HG02610 (cell line): ENCODE measurements at regions not wholly inside any gene's neighbourhood (a gene's known extent, or its start where the extent isn't known, plus 50 kb on each side); places are given as distances from the start of the nearest gene placed in this dataset.

Experiments
- ATAC-seq: cut with Tn5 transposase; IDR thresholded peaks from one replicate; pipeline ENCODE4 v1.9.1; 2021; ENCODE audit warnings: mild to moderate bottlenecking, moderate library complexity; ENCODE audit not compliant: unreplicated experiment

DNA sequence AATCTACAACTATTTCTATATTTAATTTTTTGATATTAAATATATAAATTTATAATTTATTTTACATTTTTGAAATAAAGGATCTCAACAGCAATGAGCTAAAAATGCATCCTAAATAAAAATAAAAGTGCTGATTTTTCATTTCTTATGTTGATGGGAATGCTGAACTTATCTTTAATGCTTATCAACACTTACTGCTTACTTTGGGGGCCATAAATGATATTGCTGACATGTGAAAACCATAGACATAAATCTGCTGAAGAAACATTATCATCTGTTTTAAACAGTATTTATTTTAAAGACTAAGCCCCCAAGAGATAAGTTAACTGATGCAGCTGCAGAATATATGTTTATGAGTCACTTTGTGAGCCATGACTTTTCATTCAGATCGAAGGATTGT, 594.1 kb upstream of the PKN2 start:
- no peak for ATAC-seq

DNA sequence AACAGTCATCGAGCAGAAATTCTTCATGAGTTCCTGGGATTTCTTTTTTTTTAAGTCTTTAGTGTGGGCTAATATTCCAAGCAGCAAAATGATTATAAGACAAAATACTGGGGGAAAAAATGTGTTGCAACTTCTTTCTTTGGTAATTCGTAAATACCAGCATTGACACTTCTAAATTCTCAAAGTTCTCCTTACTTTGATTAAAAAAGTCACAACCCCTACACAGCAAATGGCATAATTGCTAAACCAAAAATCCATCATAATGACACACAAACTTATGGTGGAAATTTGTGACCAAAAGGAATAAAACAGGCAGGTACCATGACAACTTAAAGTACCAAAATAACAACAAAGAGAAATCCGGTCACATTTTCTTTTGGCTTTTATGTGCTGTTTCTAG, 585.2 kb upstream of the PKN2 start:
- no peak for ATAC-seq

DNA sequence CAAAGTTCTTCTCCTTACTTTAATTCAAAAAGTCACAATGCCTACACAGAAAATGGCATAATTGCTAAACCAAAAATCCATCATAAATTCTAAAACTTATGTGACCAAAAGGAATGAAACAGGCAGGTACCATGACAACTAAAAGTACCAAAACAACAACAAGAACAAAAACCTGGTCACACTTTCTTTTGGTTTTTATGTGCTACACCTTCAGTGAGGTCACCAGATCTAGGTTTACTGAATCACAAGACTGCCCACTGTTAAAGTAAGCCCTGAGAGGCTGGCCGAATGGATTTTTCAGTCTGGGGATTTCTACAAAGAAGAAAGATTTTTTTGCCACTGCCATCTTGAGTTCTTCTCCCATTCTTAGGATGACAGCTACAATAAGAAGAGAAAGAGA, 583.0 kb upstream of the PKN2 start:
- no peak for ATAC-seq

DNA sequence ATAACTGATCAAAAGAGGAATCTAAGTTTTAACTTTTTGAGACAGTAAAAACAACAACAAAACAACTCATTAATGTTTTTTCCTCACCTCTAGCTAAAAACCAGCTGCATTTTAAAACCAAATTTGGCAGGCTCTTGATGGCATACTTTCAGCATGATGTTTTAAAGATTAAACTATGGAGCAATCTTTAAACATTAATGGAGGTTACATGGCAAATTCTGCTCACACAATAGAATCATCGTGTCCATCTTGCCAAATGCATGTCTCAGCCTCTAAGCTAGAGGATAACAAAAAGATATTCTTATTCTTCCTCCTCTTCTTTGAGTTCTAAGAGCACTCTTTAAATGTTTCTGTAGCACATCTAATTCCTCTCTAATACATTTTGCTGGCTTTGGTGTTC, 579.8 kb upstream of the PKN2 start:
- no peak for ATAC-seq

DNA sequence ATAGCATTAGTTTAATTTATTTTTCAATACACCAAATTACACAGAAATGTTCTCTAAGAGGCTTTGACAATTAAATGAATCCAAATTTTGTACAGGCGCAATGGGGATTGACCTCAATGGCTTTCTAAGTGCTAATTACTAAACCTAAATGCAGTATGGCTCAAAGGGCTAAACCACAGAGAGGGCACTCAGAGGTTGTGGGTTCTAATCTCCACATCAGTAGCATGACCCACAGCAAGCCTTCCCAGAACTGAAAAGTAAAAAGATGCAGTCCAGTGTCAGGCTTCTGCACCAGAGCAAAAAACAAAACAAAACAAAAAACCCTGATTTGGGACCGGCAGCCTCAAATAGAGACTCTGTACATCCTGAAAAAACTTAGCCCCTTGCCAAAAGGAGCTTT, 579.2 kb upstream of the PKN2 start:
- no peak for ATAC-seq

DNA sequence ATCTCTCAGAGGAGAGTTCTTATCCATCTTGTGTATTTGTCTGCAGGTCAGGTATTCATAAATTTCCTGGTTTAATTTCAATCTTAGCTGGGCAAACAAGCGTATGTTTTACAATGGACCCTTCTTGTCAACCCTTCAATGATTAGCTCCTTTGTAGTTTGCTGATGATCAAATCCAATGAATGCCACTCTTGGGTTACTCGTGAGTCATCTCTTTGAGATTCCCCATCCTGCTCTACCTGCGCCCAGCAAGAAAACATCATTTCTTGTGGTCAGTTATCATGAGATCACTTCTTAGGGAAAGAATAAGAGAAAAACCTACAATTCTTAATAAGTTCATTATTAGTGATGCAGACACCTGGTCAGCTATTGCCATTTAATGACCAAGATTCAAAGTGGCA, 572.3 kb upstream of the PKN2 start:
- ATAC-seq = no peak

DNA sequence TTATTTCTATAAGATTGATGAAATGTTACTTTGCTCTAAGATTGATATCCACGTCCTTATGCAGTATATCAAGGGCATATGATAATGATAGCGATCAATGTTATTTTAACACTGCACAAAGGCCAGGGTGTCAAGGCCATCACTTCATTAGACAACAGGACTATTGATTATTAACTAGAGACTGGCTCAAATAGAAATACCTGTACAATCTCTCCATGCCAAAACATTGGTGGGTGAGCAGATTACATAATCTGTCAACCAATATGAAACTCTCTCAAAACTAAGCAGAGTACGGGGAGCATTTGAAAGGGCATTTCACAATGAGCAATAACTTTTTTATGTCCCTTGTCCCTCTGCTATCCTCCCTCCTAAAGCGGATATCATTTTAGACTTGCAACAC, 566.5 kb upstream of the PKN2 start:
- ATAC-seq = no peak

DNA sequence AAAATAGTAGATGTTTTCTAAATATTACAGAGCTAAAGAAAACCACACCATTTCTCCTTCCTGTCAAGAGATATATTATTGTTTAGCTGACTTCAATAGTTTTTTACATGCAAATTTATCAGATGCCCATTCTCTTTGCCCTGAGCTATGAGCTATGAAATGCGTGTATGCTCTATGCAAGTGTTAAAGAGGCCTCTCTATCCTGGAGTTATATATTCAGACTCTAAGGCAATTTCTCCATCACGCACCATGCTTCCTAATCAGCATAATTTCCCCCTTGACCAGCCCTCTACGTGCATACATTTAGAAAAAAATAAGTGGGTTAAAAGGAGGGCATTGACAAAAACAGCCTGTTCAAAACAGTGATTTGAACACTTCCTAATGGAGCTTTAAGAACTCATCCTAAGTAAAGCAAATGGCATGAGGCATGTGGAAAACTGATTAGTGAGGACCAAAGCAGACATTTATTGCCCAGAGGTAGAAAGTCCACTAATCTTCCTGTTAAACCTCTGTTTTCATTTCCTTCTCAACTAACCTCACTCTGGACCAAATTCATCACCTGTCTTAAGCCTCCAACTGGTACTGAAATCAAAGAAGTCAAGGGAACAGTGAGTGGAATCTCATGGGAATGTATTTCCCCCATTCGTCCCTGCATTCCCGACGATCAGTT, 565.8 kb upstream of the PKN2 start:
- no peak for ATAC-seq

DNA sequence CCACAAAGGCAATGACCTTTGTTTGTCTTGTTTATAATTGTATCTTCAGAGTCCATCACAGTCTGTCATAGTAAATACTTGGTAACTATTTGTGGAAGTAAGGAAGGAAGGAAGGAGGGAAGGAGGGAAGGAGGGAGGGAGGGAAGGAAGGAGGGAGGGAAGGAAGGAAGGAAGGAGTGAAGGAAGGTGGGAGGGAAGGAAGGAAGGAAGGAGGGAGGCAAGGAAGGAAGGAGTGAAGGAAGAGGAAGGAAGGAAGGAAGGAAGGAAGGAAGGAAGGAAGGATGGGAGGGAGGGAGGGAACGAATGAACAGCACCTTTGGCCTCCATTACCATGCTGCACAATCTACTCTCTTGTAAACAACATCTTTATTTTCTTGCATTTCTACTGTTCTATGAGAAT, 559.5 kb upstream of the PKN2 start:
- no peak for ATAC-seq

DNA sequence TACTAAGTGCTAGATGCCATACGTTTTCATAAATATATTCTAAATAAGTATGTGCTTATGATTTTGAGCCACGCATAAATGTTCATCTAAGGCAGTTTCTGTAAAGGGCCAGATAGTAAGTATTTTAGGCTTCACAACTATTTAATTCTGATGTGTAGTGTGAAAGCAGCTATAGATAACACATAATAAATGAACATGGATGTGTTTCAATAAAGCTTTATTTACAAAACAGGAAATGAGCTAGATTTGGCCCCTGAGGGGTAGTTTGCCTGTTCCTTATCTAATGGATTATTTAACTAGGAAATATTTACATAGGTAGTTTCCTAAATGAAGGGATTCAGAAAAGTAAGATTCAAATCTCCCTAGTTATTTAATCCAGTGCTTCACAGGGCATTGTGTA, 557.6 kb upstream of the PKN2 start:
- no peak for ATAC-seq

DNA sequence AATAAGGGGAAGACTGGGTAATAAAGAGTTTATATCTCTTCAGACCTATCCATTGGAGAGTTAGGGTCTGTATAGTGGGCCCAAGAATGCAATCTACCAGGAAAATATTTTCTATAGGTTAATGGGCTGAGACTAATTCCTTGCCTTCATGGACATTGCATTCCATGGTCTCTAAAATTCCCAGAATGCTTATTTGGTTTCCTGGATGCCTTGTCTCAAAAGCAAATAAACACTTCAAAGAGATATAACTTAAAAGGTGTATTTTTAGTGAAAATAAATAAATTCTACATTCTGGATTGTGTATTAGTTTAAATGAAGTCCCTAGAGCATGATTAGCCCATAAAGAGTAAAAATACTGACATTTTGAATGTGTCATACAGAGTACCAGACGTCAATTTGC, 550.1 kb upstream of the PKN2 start:
- ATAC-seq = no peak

DNA sequence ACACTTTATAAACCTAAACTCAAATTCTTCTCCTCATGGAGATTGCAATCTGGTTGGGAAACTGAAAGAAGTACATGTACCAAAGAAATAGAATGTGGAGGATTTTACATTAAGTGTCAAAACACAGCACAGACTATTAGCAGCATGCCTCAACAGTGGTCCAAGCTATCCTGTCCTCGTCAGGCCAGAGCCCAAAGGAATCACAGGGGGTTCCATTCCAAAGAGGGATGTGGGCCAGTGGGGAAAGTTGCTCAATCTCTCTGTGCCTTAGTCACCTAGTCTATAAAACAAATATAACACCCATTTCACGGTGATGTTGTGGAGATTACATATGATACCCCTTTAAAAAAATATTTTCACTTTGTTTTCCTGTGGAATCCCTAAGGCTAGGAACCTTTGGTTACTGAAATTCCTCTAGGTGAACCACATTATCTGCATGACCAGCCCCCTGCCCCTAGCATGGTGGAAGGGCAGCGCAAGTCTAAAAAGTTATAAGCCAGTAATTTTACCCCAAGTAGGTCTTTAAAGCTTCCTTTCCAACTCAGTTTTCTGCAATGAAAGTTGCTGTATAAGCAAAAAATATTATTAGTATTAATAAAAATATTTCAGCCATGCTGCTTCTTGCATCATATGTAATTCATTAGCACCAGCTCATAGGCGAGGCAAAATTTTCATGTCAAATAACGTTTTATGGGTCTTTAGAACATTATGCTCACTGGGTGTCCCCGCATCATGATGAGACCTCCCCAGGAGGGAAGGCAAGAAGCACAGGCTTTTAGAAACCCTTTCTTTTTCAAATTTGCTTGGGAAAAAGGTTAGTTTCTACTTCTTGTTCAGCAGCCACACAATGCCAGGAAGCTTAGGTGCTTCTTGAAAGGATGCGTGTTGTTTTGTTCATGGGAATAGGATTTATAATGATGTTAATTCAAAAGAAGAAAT, 548.8 kb upstream of the PKN2 start:
- ATAC-seq = no peak

DNA sequence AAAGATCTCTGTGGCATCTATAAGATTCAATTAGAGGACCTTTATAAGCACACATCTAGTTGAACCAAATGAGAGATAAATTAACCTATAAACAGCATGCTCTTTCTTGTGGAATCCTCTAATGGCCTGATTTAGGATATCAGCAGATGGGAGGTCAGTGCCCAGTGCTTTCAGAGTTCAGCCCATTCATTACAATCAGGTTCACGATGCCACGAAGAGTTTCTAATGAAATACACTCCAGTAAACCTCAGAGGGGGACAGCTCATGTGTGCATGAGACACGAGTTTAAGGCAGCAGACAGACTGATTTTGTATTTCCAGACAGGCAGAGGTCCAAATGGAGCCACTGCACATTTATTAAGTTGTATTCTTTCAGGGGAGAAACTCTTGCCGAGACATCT, 544.4 kb upstream of the PKN2 start:
- ATAC-seq = no peak

DNA sequence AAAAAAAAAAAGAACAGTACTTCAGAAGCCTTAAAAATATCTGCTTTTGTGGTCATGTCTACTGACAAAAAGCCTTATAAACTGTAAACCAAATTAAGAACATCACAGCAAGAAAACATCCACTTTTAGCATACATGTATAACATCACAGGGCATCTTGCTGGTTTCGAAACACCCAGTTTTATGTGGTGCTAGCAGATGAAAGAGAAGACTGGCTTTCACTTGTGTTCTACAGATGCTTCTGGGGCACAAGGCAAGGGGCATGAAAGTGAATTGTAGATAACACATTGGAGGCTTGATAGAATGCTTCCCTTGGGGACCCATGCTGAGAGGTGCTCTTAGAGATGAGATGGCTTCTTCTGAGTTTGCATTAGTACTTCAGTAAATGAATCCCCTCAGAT, 543.7 kb upstream of the PKN2 start:
- no peak for ATAC-seq

DNA sequence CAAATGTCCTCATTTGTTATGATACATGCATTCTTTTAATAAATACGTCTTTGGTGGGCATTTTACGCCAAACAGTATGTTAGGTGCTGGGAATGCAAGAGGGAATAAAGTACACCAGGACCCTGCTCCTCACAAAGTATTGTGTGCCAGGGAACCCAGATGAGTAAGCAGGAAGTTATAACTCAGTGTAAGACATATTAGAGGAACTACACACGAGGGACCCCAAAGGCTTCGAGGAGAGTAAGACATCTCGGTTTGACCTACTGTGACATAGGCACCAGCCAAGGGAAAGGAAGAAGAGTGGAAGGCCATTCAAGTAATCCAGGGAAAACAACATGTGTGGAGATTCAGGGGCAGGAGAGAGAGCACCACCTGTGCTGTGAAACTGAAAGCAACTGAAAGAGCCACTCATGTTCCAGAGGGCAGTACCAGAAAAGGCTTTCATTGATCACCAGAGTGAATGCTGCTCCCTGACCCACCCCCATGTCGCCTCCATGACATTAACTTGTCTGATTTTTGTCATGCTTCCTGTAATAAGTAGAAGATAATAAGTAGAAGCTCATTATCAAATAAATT, 542.5 kb upstream of the PKN2 start:
- no peak for ATAC-seq

DNA sequence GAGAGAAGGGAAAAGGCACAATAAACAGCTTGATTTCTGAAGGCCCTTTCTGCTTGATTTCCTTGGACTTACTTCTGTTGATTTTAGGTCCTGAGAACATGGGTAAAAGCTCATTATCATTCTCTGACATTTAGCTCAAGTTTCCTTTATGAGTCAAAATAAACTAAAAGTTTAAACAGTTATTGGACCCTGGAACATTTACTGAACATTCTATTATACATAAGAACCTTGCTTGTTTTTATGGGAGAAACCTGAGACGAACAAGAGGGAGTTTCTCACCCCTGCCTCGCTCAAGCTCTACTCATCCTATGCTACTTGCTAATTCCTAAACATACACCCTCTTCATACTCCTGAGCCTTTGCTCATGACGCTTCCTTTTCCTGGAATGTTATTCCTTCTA, 538.3 kb upstream of the PKN2 start:
- ATAC-seq = no peak

DNA sequence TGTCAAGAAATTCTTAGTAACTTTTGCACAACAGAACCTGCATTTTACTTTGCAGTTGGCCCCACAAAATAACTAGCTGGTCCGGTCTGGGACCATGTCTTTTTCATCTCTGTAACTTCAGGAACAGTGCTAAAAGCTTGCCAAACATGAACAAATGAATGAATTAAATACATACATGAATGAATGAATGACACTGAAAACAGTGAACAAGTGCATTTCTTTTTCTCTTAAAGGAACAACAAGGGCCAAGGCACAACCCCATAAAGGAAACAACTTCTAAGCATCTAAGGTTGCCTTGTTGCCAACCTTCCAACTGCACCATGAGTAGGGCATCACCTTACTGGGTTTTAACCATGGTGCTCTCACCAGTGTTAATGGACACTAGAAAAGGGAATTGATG, 534.4 kb upstream of the PKN2 start:
- no peak for ATAC-seq

DNA sequence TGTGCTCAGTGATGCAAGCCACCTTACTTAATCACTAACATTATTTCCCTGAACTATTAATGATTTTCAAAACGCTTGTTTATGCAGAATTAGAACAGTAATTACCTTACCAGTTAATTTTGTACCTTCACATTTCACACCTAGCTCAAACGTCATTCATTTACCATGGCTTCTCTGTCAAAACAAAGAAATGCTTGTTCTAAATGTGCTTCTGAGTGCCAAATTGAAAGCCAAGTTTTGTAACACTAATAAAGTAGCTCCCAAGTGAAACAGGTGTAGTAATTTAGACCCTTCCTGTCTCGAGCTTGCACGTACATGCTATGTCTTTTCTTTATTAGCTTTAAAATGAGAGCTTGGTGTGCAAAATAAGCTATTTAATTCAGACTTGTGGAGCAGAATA, 533.7 kb upstream of the PKN2 start:
- no peak for ATAC-seq

DNA sequence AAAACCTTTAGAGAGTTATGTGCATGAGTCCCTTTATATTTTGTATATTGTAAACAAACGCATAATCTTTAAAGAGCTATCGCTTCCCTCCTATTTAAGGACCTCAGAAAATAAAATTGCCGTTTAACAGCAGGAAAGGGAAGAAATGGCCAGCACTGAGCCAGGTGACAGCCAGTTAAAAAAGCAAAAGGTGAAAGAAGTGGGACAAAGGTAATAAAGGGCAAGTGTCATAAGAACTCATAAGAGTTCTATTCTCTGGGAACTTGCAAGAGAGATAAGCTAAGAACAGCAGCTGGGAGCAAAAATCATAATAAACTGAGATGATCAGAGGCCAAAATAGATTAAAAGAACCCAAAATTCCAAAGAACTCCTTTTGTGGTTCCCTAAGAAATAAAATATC, 520.9 kb upstream of the PKN2 start:
- ATAC-seq = no peak

DNA sequence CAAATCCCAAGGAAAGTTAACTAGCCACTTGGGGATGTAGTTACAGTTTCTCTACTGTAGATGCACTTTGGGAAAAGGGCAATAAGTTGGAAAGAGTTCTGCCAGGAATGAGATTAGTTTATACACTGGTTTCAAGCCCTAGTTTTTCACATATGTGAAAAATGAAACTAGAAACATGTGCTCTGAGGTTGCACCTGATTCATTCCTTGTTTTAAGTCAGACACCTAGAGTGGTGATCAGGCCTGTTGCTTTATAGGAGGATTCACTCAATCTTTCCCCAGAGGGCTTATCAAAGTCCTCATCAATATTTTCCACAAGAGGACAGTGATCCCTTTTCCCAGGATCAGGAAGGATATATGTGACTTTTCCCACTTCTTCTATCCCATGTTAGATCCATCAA, 515.9 kb upstream of the PKN2 start:
- ATAC-seq = no peak

DNA sequence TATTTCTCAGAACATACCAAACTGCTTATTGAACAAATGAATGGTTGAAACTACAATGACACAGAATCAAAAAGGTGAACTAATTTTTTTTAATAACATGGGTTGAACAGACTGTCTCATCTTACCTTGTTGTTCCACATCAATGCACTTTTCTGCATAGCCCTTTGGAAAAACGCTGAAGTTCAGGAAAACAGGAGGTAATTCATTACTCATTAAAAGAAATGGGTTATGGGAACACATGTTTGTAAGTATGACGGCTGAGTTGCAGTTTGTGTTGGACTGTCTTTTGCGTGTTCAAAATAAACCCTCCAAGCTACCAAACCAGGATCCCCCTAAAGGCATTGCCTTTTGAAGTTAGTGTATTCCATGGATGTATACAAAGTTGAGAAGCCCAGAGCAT, 514.9 kb upstream of the PKN2 start:
- ATAC-seq = no peak

DNA sequence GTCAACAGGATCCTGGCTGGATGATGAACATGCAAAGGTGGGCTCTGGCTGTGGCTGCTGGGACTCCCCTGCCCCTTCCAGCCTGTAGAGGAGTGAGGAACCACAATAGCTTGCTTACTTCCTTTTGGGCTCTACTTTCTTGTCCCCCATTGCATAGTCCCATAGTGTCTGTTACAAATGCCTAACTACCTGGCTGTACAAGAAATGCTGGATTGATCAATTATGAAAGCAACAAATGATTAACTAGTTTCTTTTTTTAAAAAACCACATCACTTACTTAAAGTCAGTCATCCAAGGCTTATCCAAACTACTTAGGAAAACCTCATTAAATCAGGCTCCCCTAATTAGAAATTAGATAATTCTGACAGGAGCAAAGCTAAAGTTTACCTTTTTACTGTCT, 514.1 kb upstream of the PKN2 start:
- no peak for ATAC-seq
